ENCODE measurements at regions not wholly inside any gene's neighbourhood (a gene's known extent, or its start where the extent isn't known, plus 50 kb on each side); places are given as distances from the start of the nearest gene placed in this dataset.

GRCh38 chr10:3691482-3691881, 93.5 kb downstream of the KLF6 start:
- TF ChIP-seq GATA2 (IDR thresholded peaks at IDR 0.05; ENCODE audit: low read depth, low read length), result no peak
- TF ChIP-seq GATA3 (IDR thresholded peaks at IDR 0.05; ENCODE audit: low read depth, low read length), result no peak

All from SH-SY5Y (cell line).